H7 (cell line): ENCODE measurements at regions not wholly inside any gene's neighbourhood (a gene's known extent, or its start where the extent isn't known, plus 50 kb on each side); places are given as distances from the start of the nearest gene placed in this dataset.
"Not testable (repeated sequence)": the region's sequence is repeated elsewhere in the genome, so short reads cannot be mapped to it uniquely, and the experiment has no call there.

Experiments
- DNase-seq: peaks from one replicate; pipeline ENCODE4 v3.0.0; 2012
- H3K27me3 ChIP-seq: 2 replicates; pipeline ENCODE4 v1.6.0; 2011; ENCODE audit warnings: mild to moderate bottlenecking, low read length; ENCODE audit not compliant: control insufficient read depth, insufficient read depth
- H3K36me3 ChIP-seq: replicated peaks from 2 replicates; pipeline ENCODE4 v1.5.1; 2011; ENCODE audit warnings: low read length; ENCODE audit not compliant: control insufficient read depth, insufficient read depth
- H3K4me3 ChIP-seq: 2 replicates; pipeline ENCODE4 v1.5.1; 2011; ENCODE audit warnings: low read depth, mild to moderate bottlenecking, control low read depth, low read length, moderate library complexity; ENCODE audit not compliant: insufficient read depth

GRCh38 chr11:135001065-135001464 lies 589.0 kb upstream of the B3GAT1 start:
- not testable (repeated sequence) for H3K4me3 ChIP-seq, DNase-seq, H3K27me3 ChIP-seq, H3K36me3 ChIP-seq

DNA sequence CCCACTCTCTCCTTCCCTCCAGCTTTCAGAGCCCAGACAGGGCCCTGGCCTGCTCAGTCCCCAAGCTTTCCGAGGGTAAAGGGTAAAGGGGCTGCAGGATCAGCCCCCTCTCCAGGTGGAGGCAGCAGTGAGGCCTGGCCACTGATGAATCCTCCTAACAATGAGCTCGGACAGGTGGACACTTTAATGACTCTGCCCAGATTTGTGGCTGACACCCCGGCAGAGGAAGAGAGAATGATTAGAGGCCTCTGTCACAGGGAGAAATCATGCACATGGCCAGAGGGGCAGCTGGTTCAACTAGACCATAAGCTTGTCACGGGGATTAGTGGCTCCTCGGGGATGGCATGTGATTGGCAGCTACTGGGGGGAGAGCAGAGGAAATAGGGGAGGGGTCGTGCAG lies 587.5 kb upstream of the B3GAT1 start:
- Histone ChIP-seq H3K4me3 (no peak overlapping the region), H3K27me3 (no peaks in the 10 kb centered on the region), H3K36me3 (no peaks in the 10 kb centered on the region)
- no peak for DNase-seq

DNA sequence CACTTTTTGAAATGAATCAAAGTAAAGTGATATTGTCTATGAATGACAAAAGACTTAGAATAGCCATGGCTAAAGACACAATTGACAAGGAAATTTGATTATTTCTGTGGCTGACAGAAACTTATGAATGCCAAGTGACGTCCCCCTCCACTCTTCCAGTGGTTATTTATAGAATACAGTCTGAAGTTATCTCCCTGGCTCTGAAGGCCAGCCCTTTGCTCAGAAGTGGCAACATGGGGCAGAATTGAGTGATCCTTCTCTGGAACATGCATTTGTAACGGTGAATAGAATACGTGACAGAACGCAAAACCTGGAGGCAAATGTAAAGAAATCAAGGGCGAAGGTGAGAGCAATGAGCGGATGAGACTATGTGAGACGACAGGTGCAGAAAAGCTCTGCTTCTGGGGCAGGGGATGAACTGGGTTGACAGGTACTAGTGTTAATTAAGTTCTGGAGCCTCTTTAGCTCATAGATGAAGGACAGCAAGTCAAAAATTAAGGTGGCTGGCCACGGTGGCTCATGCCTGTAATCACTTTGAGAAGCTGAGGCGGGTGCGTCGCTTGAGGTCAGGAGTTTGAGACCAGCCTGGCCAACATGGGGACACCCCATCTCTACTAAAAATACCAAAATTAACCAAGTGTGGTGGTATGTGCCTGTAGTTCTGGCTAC lies 585.7 kb upstream of the B3GAT1 start:
- no peaks in the 10 kb centered on the region for H3K27me3 ChIP-seq
- DNase-seq, result no peak
- no peak overlapping the region for H3K4me3 ChIP-seq
- H3K36me3 ChIP-seq, result no peaks in the 10 kb centered on the region

DNA sequence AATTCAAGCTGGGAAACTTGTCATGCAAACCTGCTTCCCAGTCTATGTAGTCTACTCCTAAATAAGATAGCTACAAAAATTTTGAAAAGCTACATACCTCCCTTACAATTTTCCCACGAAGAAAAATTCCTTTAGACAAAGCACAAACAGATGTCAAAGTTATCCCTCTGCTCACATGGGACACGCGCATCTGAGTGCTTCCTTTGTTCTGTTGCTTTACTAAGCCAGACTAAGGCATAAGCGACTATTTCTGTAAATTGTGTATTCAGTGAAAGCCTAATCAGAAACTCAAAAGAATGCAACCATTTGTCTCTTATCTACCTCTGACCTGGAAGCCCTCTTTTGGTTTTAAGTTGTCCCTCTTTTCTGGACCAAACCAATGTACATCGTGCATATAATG lies 583.7 kb upstream of the B3GAT1 start:
- H3K4me3 ChIP-seq, result no peak overlapping the region
- no peaks in the 10 kb centered on the region for H3K27me3 ChIP-seq
- H3K36me3 ChIP-seq, result no peaks in the 10 kb centered on the region
- no peak for DNase-seq

DNA sequence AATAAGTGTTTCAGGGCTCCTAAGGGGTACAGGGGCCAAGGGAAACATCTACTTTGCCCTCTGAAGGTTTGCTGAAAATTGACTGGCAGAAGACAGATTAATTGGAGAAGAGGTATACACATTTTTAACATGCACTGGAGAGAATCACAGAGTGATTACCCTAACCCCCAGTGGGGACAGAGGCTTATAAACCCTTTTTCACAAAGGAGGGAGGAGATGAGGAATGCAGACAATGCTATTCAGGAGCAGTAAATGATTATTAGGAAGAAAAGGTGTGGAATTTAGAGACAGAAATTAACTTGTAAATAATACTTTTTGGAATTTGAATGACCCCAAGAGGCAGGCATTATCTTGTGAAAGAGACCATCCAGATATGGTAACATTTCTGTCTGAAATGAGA lies 582.4 kb upstream of the B3GAT1 start:
- Histone ChIP-seq H3K4me3 (no peak overlapping the region), H3K27me3 (no peaks in the 10 kb centered on the region), H3K36me3 (no peaks in the 10 kb centered on the region)
- no peak for DNase-seq

DNA sequence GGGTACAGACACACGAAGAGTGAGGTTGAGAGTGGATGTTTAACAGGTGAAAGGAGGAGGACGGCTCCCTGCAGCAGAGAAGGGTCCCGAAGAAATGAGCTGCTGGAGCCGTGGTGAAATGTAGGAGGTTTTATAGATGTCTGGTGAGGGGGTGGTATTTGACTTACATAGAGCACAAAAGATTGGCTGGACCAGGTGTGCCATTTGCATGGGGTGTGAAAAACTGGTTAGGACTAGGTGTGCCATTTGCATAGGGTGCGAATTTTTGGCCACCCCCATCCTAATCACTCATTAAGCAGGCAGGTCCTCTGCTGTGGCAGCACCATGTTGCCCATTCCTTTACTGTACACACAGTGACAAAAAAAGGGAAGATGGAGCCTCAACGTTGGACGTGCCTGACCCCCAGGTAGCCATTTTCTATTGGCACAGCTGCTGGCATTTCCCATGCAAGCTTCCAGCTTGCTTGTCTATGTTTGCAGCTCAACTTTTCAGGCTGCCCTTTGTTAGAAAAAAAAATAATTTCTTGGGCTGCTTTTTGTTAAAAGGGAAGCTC lies 581.7 kb upstream of the B3GAT1 start:
- no peak for DNase-seq
- no peak overlapping the region for H3K4me3 ChIP-seq
- H3K27me3 ChIP-seq, result no peaks in the 10 kb centered on the region
- H3K36me3 ChIP-seq, result no peaks in the 10 kb centered on the region

DNA sequence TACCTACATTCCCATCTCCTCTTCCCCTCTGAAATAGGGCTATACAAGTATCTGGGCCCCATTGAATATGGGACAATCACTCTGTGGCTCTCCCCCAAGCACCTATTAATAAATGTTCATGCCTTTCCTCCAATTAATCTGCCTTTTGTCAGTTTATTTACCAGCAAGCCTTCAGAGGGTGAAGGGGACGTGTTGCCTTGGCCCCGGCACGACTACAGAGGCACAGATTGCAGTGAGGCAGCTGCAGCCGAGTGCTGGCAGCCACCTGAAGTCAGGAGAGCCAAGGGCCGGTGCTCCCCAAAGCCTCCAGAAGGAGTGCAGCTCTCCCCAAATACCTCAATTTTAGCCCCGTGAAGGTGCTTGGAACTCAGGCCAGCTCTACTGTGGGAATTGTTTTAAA lies 580.9 kb upstream of the B3GAT1 start:
- Histone ChIP-seq H3K4me3 (no peak overlapping the region), H3K27me3 (no peaks in the 10 kb centered on the region)

GRCh38 chr11:134988495-134988894 lies 576.5 kb upstream of the B3GAT1 start:
- H3K36me3 ChIP-seq, result no peaks in the 10 kb centered on the region
- no peak overlapping the region for H3K4me3 ChIP-seq
- no peak for DNase-seq
- H3K27me3 ChIP-seq, result no peaks in the 10 kb centered on the region

More for the DNA sequence above, 580.9 kb upstream of the B3GAT1 start:
- no peak for DNase-seq
- no peaks in the 10 kb centered on the region for H3K36me3 ChIP-seq

- no peak for DNase-seq
- Histone ChIP-seq H3K4me3 (no peak overlapping the region), H3K36me3 (no peaks in the 10 kb centered on the region)
Measured at GRCh38 chr11:134987822-134988221, 575.8 kb upstream of the B3GAT1 start.

DNA sequence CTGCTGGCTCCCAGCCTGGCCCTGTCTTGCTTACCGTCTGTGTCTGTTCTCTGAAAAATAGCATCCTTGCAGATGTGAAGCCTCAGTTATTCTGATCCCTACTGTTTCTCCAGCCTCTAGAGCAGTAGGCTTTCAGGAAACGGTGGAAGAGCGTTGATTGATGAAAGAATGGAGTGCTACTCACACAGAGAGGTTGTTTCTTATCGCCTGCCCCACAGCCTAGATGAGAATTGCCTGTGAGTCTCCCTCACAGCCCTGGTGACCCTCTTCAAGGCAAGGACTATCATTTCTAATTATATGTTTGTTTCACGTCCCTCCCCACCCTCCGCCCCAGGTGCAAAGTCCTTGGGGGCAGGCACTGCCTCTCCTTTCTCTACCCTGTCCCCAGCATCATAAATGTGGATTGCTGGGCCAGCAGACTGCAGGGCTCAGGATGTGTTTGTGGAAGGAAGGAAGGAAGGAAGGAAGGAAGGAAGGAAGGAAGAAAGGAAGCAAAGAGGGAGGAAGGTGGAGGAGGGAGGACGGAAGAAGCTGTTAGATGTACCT lies 575.3 kb upstream of the B3GAT1 start:
- H3K4me3 ChIP-seq, result no peak overlapping the region
- no peaks in the 10 kb centered on the region for H3K27me3 ChIP-seq
- no peak for DNase-seq
- H3K36me3 ChIP-seq, result no peaks in the 10 kb centered on the region

More at GRCh38 chr11:134987822-134988221, 575.8 kb upstream of the B3GAT1 start:
- no peaks in the 10 kb centered on the region for H3K27me3 ChIP-seq

DNA sequence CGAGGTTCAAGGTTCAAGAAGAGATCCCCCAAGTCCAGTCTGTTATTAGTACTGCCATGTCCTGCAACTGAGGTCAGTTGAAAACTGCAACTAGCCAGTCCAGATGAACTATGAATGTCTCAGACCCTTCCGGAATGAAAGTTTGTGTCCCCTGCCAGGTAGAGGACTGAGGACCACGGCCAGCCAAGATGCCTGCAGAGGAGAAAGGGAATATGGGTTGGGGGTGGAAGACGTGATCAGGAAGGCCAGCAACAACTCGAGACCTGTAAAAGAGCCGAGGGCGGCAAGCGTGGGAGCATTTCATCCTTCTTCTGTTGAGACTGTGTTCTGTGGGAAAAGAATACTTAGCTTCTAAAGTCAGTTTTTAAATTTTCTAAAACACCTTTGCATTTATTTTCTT lies 572.4 kb upstream of the B3GAT1 start:
- no peaks in the 10 kb centered on the region for H3K27me3 ChIP-seq
- H3K4me3 ChIP-seq, result no peak overlapping the region
- no peaks in the 10 kb centered on the region for H3K36me3 ChIP-seq
- DNase-seq, result no peak

DNA sequence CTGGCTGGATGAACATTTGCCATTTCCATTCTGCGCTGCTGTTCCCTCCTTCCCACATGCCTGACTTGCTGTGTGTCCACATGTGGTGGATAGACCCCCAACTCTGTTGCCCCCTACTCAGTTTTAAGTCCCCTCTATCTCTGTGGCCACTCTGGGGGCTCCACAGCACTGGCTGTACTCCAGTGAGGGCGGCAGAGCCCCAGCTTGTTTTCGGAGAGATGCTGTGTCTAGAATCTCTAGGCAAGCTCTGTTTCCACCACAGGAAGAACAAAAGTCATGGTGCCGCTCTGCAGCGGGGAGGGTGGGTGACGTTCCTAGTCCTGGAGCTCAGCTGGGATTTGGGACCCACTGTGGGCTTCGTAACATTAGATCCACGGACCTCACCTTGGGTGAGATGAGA lies 570.4 kb upstream of the B3GAT1 start:
- not testable (repeated sequence) for H3K4me3 ChIP-seq, H3K27me3 ChIP-seq, H3K36me3 ChIP-seq, DNase-seq

GRCh38 chr11:134981835-134982234 lies 569.8 kb upstream of the B3GAT1 start:
- Histone ChIP-seq H3K36me3 (no peaks in the 10 kb centered on the region), H3K27me3 (no peaks in the 10 kb centered on the region), H3K4me3 (no peak overlapping the region)
- no peak for DNase-seq

DNA sequence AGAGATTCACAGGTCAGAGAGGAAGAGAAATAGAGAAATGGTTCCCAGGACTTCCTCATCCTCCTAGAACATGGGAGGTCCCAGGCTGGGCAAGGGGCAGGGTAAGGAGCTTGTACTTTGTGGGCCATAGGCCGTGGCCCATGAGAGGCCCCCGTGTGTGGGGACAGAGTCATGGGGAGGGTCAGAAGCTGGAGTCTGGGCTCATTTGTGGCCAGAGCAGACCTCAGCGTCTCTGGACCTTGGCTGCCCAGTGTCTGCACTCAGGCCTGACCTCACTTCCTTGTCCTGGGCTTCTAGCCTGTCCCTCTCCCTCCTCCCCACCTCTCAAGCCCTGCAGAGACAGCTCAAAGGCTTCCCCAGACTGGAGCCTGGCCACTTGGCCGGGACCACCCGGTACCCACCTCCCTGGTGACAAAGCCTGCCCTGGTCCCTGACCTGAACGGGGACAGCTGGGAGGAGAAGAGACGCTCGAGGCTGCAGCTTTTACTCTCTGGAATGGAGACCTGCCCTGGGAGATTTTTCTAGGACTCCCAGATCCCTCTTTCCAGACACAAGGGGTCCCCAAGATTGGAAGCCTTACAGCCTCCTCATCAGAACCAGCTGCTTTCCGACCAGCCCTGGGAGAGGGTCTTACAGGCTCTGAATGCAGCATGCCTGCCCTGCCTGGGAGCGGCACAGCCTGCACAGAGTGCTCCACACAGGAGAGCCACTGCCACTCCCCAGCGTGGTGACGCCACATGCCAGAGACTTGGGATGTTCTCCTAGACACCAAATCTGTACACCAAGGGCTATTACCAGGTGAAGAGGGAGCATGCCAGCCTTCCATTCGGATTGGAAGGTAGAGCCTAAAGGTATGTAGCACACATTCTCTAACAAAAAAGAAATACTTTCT lies 569.0 kb upstream of the B3GAT1 start:
- Histone ChIP-seq H3K27me3 (no peaks in the 10 kb centered on the region), H3K36me3 (no peaks in the 10 kb centered on the region), H3K4me3 (no peak overlapping the region)
- no peak for DNase-seq

DNA sequence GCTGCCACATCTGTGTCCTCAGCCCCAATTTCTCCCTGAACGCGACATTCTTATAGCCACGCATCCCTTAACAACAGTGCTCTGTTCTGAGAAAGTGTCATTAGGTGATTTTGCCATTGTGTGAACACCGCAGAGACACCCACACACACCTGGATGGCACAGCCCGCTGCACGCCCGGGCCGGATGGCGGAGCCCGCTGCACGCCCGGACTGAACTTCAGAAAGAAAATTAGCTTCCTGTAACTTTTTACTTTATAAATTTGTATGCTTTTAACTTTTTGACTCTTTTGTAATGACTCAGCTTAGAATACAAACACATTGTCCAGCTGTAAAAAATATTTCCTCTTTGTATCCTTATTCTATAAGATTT lies 567.0 kb upstream of the B3GAT1 start:
- not testable (repeated sequence) for H3K36me3 ChIP-seq, DNase-seq

More for the DNA sequence above, 567.0 kb upstream of the B3GAT1 start:
- not testable (repeated sequence) for H3K4me3 ChIP-seq, H3K27me3 ChIP-seq
